Transverse colon (tissue), 4 donors: ENCODE measurements at regions not wholly inside any gene's neighbourhood (a gene's known extent, or its start where the extent isn't known, plus 50 kb on each side); places are given as distances from the start of the nearest gene placed in this dataset.

Experiments
- DNase-seq: peaks from one replicate; pipeline ENCODE4 v3.0.0-alpha.2; 2019
- H3K27ac ChIP-seq, 4 donors: fragments of 200-600 bp; sonication (generic); 2 replicates each; pipeline ENCODE4 v1.5.1; 2016 to 2018; ENCODE audit warnings: inconsistent platforms in 4 of 4
- H3K27me3 ChIP-seq: fragments of 200-600 bp; sonication (generic); 2 replicates; pipeline ENCODE4 v1.5.1; 2017; ENCODE audit warnings: inconsistent platforms
- H3K36me3 ChIP-seq, 4 donors: fragments of 200-600 bp; sonication (generic); 2 replicates each; pipeline ENCODE4 v1.5.1; 2017 to 2019; ENCODE audit warnings: inconsistent platforms in 4 of 4
- H3K4me1 ChIP-seq, 4 donors: fragments of 200-600 bp; sonication (generic); 2 replicates each; pipeline ENCODE4 v1.5.1; 2017 to 2020; ENCODE audit warnings: inconsistent platforms in 4 of 4
- H3K4me3 ChIP-seq, 4 donors: fragments of 200-600 bp; sonication (generic); 1 replicate in 1 of 4; 2 replicates in 3 of 4; pipeline versions ENCODE4 v1.5.1 to v1.6.1; 2017 to 2019; ENCODE audit warnings: inconsistent platforms in 4 of 4
- H3K9me3 ChIP-seq, 2 donors: fragments of 200-600 bp; sonication (generic); 2 replicates each; pipeline ENCODE4 v1.5.1; 2017 to 2019; ENCODE audit warnings: inconsistent platforms in 2 of 2
- EP300 ChIP-seq: sonication (generic); formaldehyde crosslinking; IDR thresholded peaks from one replicate; pipeline ENCODE4 v1.6.1; 2017; ENCODE audit warnings: antibody characterized with exemption, low read depth
- POLR2A ChIP-seq: fragments of 450-650 bp; IDR thresholded peaks from one replicate; pipeline ENCODE4 v1.6.1; 2016; ENCODE audit warnings: antibody characterized with exemption, mild to moderate bottlenecking, moderate library complexity
- POLR2AphosphoS5 ChIP-seq, 3 donors: sonication (generic); formaldehyde crosslinking; IDR thresholded peaks; one replicate each; pipeline ENCODE4 v1.6.1; 2016; ENCODE audit warnings: antibody characterized with exemption in 3 of 3
- WGBS, 2 donors: methylation state at CpG; one replicate each; pipeline ENCODE4 v1.1.5; 2018; ENCODE audit warnings: low coverage in 1 of 2; 5-methylcytosine and 5-hydroxymethylcytosine counted together
- in situ Hi-C, 4 donors: fragments of 200-750 bp; cut with MboI; loops; one replicate each; pipeline versions ENCODE4 v1.15.0 to v1.15.1; 2017; ENCODE audit warnings: low sequenced_read_pairs in 3 of 4, low pct_ligation_motif_present in 1 of 4, low pct_unique_long_range_greater_than_20kb in 1 of 4
- intact Hi-C: fragments of 100-400 bp; cut with DNase I; formaldehyde crosslinking; loops from one replicate; pipeline ENCODE4 v1.15.1; 2023; ENCODE audit warnings: low total_unique reads
- TF ChIP-seq, protein P1 (sequence below), 5 experiments: fragments of 200-600 bp in 3 of 5; fragments of 450-650 bp in 2 of 5; sonication (generic) in 3 of 5; IDR thresholded peaks; 1 replicate in 2 of 5; 2 replicates in 3 of 5; pipeline ENCODE4 v1.5.1; 2016 to 2017; ENCODE audit warnings: antibody characterized with exemption in 5 of 5, inconsistent platforms in 3 of 5, mild to moderate bottlenecking in 2 of 5, moderate library complexity in 1 of 5

- no peak overlapping the region for H3K27ac ChIP-seq
- intact Hi-C loops: no loop called here
- in situ Hi-C loops: loop anchor here in 1 of 4 donors (10.0 kb wide), 1 partner anchor 529 kb away; no protein-coding TSS in a partner anchor
- H3K27me3 ChIP-seq: no peaks in the 10 kb centered on the region
- no peaks in the 10 kb centered on the region for H3K4me1 ChIP-seq
- no peak for DNase-seq
- 44 to 46% methylated on average over 2 of the region's 2 CpGs for WGBS, 2 donors
- TF ChIP-seq, protein P1, sequence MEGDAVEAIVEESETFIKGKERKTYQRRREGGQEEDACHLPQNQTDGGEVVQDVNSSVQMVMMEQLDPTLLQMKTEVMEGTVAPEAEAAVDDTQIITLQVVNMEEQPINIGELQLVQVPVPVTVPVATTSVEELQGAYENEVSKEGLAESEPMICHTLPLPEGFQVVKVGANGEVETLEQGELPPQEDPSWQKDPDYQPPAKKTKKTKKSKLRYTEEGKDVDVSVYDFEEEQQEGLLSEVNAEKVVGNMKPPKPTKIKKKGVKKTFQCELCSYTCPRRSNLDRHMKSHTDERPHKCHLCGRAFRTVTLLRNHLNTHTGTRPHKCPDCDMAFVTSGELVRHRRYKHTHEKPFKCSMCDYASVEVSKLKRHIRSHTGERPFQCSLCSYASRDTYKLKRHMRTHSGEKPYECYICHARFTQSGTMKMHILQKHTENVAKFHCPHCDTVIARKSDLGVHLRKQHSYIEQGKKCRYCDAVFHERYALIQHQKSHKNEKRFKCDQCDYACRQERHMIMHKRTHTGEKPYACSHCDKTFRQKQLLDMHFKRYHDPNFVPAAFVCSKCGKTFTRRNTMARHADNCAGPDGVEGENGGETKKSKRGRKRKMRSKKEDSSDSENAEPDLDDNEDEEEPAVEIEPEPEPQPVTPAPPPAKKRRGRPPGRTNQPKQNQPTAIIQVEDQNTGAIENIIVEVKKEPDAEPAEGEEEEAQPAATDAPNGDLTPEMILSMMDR (IDR thresholded peaks at IDR 0.05): no peak
- no peak for TF ChIP-seq POLR2AphosphoS5 (IDR thresholded peaks at IDR 0.05)
- no peak for TF ChIP-seq POLR2A
- no peak for TF ChIP-seq EP300
- no peaks in the 10 kb centered on the region for H3K9me3 ChIP-seq
- no peak overlapping the region for H3K4me3 ChIP-seq
- no peaks in the 10 kb centered on the region for H3K36me3 ChIP-seq
Measured at GRCh38 chr2:17303521-17303920, 214.7 kb downstream of the RAD51AP2 start.

GRCh38 chr2:17303054-17303453 lies 215.2 kb downstream of the RAD51AP2 start:
- H3K4me3 ChIP-seq: no peak overlapping the region
- no peaks in the 10 kb centered on the region for H3K9me3 ChIP-seq
- 74 to 75% methylated on average over 4 of the region's 4 CpGs for WGBS, 2 donors
- in situ Hi-C loops: loop anchor here in 1 of 4 donors (10.0 kb wide), 1 partner anchor 528 kb away; no protein-coding TSS in a partner anchor
- H3K4me1 ChIP-seq: no peaks in the 10 kb centered on the region
- H3K27me3 ChIP-seq: no peaks in the 10 kb centered on the region
- no peak for DNase-seq
- intact Hi-C loops: no loop called here
- TF ChIP-seq EP300 (no peak), POLR2A (no peak), POLR2AphosphoS5 (IDR thresholded peaks at IDR 0.05) (no peak)
- TF ChIP-seq, protein P1 (IDR thresholded peaks at IDR 0.05): no peak
- H3K27ac ChIP-seq: no peak overlapping the region
- no peaks in the 10 kb centered on the region for H3K36me3 ChIP-seq

GRCh38 chr2:17302281-17302680 lies 216.0 kb downstream of the RAD51AP2 start:
- no peak overlapping the region for H3K4me3 ChIP-seq
- H3K27me3 ChIP-seq: no peaks in the 10 kb centered on the region
- in situ Hi-C loops: loop anchor here in 1 of 4 donors (10.0 kb wide), 1 partner anchor 527 kb away; no protein-coding TSS in a partner anchor
- no peak overlapping the region for H3K27ac ChIP-seq
- TF ChIP-seq POLR2AphosphoS5 (IDR thresholded peaks at IDR 0.05): no peak
- 0% methylated on average over 1 of the region's 1 CpG; no CpG with 5 or more reads in 1 of the 2 donors for WGBS, 2 donors
- no peaks in the 10 kb centered on the region for H3K36me3 ChIP-seq
- no peak for DNase-seq
- no peaks in the 10 kb centered on the region for H3K9me3 ChIP-seq
- intact Hi-C loops: no loop called here
- H3K4me1 ChIP-seq: no peaks in the 10 kb centered on the region

DNA sequence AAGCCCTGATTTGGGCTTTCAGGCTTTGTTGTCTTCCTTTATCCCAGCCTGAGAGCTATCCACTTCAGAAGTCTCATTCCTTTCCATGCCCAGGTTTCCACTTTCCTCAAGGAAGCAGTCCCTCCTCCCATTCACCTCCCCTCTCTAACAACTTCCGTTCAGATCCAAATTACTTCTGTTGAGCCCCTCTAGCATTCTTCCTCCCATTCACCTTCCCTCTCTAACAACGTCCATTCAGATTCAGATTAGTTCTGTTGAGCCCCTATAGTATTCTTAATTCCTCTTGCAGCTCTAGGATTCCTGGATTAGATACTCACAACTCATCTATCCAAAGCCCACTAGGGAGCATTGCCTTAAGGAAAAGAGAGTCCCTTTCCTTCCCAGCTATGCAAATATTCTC lies 216.8 kb downstream of the RAD51AP2 start:
- in situ Hi-C loops: loop anchor here in 1 of 4 donors (10.0 kb wide), 1 partner anchor 527 kb away; no protein-coding TSS in a partner anchor
- Histone ChIP-seq H3K4me1 (no peaks in the 10 kb centered on the region), H3K27me3 (no peaks in the 10 kb centered on the region), H3K36me3 (no peaks in the 10 kb centered on the region), H3K9me3 (no peaks in the 10 kb centered on the region), H3K27ac (no peak overlapping the region), H3K4me3 (no peak overlapping the region)
- no peak for DNase-seq
- 78 to 83% methylated on average over 2 of the region's 2 CpGs for WGBS, 2 donors
- TF ChIP-seq POLR2AphosphoS5 (IDR thresholded peaks at IDR 0.05) (no peak), POLR2A (no peak), EP300 (no peak)
- TF ChIP-seq, protein P1 (IDR thresholded peaks at IDR 0.05): no peak
- intact Hi-C loops: no loop called here
